ENCODE measurements at regions not wholly inside any gene's neighbourhood (a gene's known extent, or its start where the extent isn't known, plus 50 kb on each side); places are given as distances from the start of the nearest gene placed in this dataset.

- TF ChIP-seq CTCF (conservative IDR thresholded peaks at IDR 0.05; ENCODE audit: low read depth in 2 of 2) (no peak), POLR2AphosphoS5 (IDR thresholded peaks at IDR 0.05; ENCODE audit: low read depth) (no peak), EZH2 (IDR thresholded peaks at IDR 0.05; ENCODE audit: low read depth, unreplicated experiment) (no peak), EZH2phosphoT487 (IDR thresholded peaks at IDR 0.05; ENCODE audit: unreplicated experiment) (no peak), REST (IDR thresholded peaks at IDR 0.05; ENCODE audit: unreplicated experiment) (no peak), ZNF114 (CRISPR knock-in tag; IDR thresholded peaks at IDR 0.05) (no peak), JUNB (IDR thresholded peaks at IDR 0.05; ENCODE audit: unreplicated experiment) (no peak)
Measured at GRCh38 chr6:78377056-78377455, 490.3 kb upstream of the IRAK1BP1 start.

Data from GM23338 (cell line).